ENCODE measurements at regions not wholly inside any gene's neighbourhood (a gene's known extent, or its start where the extent isn't known, plus 50 kb on each side); places are given as distances from the start of the nearest gene placed in this dataset.

DNA sequence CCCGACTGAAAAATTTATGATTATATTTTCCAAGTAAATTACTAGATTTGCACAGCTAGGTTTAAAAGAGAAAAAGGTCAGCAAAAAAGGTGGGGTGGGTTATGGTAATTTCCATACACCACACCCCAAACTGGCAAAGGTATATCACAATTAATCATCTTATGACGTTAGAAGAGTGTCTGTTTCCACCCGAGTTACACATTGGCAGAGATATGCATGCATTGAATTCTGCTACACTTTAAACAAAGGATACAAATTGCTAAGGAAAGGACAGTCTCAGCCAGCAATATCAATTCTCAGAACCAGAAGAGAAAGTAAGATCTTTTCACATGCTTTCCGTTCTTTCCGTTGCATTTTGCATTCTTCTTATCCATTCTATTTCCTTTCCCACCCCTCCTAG lies 843.3 kb downstream of the GATA3 start:
- peaks cover 4 to 23% of the 10 kb centered on the region in 2 experiments; a peak in 2 of 4 replicates for H3K9me3 ChIP-seq (ENCODE audit: control insufficient read depth in 1 of 2, insufficient read depth in 1 of 2, low read depth in 1 of 2, low read length in 2 of 2)
- ChIA-PET CTCF (no interaction called here), RAD21 (ENCODE audit: low non-redundant PET in 1 of 2, low total read pairs in 2 of 2, uncharacterized antibody in 2 of 2, unreplicated experiment in 2 of 2) (no interaction called here), POLR2A (no interaction called here)
- H3K9me2 ChIP-seq (ENCODE audit: insufficient read depth): no peaks in the 10 kb centered on the region
- no peak overlapping the region for H2AFZ ChIP-seq (ENCODE audit: low read depth, low read length, poor library complexity, severe bottlenecking)
- H3K79me2 ChIP-seq (ENCODE audit: insufficient read depth, low read length): no peaks in the 10 kb centered on the region
- no peak overlapping the region for H3K4me2 ChIP-seq (ENCODE audit: low read length)
- no peak overlapping the region for H3K4me3 ChIP-seq (replicated peaks in 1 of 2; ENCODE audit: low read depth in 1 of 2, low read length in 2 of 2)
- no peaks in the 10 kb centered on the region for H3K4me1 ChIP-seq (ENCODE audit: control insufficient read depth in 1 of 2, insufficient read depth in 2 of 2, low read length in 2 of 2)
- TF ChIP-seq SIN3A (IDR thresholded peaks at IDR 0.05; ENCODE audit: low read depth) (no peak), SP1 (IDR thresholded peaks at IDR 0.05; ENCODE audit: low read depth) (no peak), ZFX (IDR thresholded peaks at IDR 0.05) (no peak), EZH2phosphoT487 (IDR thresholded peaks at IDR 0.05; ENCODE audit: borderline replicate concordance) (no peak), FOSL1 (IDR thresholded peaks at IDR 0.05; ENCODE audit: low read depth) (no peak), POLR2AphosphoS5 (IDR thresholded peaks at IDR 0.05; ENCODE audit: low read depth, low read length) (no peak), EGR1 (IDR thresholded peaks at IDR 0.05; ENCODE audit: low read depth) (no peak), SRF (IDR thresholded peaks at IDR 0.05; ENCODE audit: low read depth) (no peak), ELF1 (IDR thresholded peaks at IDR 0.05; ENCODE audit: borderline replicate concordance, low read depth) (no peak), CBX3 (IDR thresholded peaks at IDR 0.05; ENCODE audit: low read depth) (no peak)
- TF ChIP-seq, protein P1, sequence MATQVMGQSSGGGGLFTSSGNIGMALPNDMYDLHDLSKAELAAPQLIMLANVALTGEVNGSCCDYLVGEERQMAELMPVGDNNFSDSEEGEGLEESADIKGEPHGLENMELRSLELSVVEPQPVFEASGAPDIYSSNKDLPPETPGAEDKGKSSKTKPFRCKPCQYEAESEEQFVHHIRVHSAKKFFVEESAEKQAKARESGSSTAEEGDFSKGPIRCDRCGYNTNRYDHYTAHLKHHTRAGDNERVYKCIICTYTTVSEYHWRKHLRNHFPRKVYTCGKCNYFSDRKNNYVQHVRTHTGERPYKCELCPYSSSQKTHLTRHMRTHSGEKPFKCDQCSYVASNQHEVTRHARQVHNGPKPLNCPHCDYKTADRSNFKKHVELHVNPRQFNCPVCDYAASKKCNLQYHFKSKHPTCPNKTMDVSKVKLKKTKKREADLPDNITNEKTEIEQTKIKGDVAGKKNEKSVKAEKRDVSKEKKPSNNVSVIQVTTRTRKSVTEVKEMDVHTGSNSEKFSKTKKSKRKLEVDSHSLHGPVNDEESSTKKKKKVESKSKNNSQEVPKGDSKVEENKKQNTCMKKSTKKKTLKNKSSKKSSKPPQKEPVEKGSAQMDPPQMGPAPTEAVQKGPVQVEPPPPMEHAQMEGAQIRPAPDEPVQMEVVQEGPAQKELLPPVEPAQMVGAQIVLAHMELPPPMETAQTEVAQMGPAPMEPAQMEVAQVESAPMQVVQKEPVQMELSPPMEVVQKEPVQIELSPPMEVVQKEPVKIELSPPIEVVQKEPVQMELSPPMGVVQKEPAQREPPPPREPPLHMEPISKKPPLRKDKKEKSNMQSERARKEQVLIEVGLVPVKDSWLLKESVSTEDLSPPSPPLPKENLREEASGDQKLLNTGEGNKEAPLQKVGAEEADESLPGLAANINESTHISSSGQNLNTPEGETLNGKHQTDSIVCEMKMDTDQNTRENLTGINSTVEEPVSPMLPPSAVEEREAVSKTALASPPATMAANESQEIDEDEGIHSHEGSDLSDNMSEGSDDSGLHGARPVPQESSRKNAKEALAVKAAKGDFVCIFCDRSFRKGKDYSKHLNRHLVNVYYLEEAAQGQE (IDR thresholded peaks at IDR 0.05; ENCODE audit: low read depth): no peak
- TF ChIP-seq, protein P2, sequence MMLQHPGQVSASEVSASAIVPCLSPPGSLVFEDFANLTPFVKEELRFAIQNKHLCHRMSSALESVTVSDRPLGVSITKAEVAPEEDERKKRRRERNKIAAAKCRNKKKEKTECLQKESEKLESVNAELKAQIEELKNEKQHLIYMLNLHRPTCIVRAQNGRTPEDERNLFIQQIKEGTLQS (IDR thresholded peaks at IDR 0.05): no peak
- TF ChIP-seq, protein P3, sequence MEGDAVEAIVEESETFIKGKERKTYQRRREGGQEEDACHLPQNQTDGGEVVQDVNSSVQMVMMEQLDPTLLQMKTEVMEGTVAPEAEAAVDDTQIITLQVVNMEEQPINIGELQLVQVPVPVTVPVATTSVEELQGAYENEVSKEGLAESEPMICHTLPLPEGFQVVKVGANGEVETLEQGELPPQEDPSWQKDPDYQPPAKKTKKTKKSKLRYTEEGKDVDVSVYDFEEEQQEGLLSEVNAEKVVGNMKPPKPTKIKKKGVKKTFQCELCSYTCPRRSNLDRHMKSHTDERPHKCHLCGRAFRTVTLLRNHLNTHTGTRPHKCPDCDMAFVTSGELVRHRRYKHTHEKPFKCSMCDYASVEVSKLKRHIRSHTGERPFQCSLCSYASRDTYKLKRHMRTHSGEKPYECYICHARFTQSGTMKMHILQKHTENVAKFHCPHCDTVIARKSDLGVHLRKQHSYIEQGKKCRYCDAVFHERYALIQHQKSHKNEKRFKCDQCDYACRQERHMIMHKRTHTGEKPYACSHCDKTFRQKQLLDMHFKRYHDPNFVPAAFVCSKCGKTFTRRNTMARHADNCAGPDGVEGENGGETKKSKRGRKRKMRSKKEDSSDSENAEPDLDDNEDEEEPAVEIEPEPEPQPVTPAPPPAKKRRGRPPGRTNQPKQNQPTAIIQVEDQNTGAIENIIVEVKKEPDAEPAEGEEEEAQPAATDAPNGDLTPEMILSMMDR (IDR thresholded peaks at IDR 0.05 in 2 of 3, conservative IDR thresholded peaks at IDR 0.05 in 1 of 3; ENCODE audit: borderline replicate concordance in 1 of 3, insufficient read depth in 1 of 3, low read depth in 2 of 3, low read length in 2 of 3): no peak
- H3K27ac ChIP-seq (ENCODE audit: low read depth, low read length): no peak overlapping the region
- DNase-seq (ENCODE audit: low read depth, low spot score): no peak
- no peak overlapping the region for H3K9ac ChIP-seq (ENCODE audit: low read length)
- H4K20me1 ChIP-seq (ENCODE audit: insufficient read depth): no peaks in the 10 kb centered on the region
- no peaks in the 10 kb centered on the region for H3K36me3 ChIP-seq (ENCODE audit: control insufficient read depth in 1 of 2, insufficient read depth in 2 of 2, low read length in 2 of 2)
- intact Hi-C loops (cut with micrococcal nuclease): no loop called here
- BruUV-seq (replicated peaks): no TSS peak
- H3K27me3 ChIP-seq (ENCODE audit: insufficient read depth, low read length): no peaks in the 10 kb centered on the region
- ATAC-seq: no peak

All from HCT116 (cell line).